ENCODE measurements at regions not wholly inside any gene's neighbourhood (a gene's known extent, or its start where the extent isn't known, plus 50 kb on each side); places are given as distances from the start of the nearest gene placed in this dataset.

DNA sequence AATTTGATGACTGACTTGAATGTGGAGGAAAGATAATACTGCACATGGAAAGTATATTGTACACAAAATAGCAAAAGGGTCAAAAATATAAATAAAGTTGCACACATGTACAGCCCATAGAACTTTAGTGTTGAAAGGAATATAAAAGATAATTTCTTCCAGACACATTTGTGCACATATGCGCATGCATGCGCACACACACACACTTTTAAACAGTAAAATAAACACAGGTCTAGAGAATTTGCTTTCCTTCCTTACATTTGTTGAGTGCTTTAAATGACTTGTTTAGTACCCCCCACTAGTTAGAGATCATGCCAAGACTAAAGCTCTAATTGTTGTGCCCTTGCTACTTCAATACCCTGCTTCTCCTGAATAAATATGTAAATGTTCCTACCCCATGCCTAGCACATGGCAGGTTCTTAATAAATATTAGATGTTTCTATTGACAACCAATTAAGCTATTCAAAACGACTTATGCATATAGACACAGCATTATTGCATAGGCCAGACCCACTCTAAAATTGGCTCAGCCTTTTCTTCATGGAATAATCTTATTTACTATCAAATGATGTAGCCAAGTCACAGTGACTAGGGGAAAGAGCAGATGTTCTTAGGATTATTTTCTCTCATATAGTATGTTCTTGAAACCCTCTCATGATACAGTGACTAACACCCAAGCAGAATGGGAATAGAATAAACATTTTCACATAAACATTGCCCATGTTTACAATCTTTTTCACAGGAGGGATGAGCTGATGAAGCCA is 165.5 kb upstream of the ACVR2A start:
- TF ChIP-seq KLF7 (tag by site-specific recombination; IDR thresholded peaks at IDR 0.05; ENCODE audit: borderline replicate concordance) (no peak), CTCF (tag by site-specific recombination; IDR thresholded peaks at IDR 0.05) (no peak), ZNF155 (tag by site-specific recombination; IDR thresholded peaks at IDR 0.05) (no peak), REST (tag by site-specific recombination; IDR thresholded peaks at IDR 0.05) (no peak), HOXD13 (CRISPR knock-in tag; IDR thresholded peaks at IDR 0.05; ENCODE audit: borderline replicate concordance) (no peak), MYNN (tag by site-specific recombination; IDR thresholded peaks at IDR 0.05; ENCODE audit: borderline replicate concordance) (no peak), ZNF585B (tag by site-specific recombination; IDR thresholded peaks at IDR 0.05) (no peak), SALL2 (tag by site-specific recombination; IDR thresholded peaks at IDR 0.05; ENCODE audit: borderline replicate concordance) (no peak), ZNF10 (tag by site-specific recombination; IDR thresholded peaks at IDR 0.05) (no peak), ZNF121 (tag by site-specific recombination; IDR thresholded peaks at IDR 0.05) (no peak)
- TF ChIP-seq, protein P1, sequence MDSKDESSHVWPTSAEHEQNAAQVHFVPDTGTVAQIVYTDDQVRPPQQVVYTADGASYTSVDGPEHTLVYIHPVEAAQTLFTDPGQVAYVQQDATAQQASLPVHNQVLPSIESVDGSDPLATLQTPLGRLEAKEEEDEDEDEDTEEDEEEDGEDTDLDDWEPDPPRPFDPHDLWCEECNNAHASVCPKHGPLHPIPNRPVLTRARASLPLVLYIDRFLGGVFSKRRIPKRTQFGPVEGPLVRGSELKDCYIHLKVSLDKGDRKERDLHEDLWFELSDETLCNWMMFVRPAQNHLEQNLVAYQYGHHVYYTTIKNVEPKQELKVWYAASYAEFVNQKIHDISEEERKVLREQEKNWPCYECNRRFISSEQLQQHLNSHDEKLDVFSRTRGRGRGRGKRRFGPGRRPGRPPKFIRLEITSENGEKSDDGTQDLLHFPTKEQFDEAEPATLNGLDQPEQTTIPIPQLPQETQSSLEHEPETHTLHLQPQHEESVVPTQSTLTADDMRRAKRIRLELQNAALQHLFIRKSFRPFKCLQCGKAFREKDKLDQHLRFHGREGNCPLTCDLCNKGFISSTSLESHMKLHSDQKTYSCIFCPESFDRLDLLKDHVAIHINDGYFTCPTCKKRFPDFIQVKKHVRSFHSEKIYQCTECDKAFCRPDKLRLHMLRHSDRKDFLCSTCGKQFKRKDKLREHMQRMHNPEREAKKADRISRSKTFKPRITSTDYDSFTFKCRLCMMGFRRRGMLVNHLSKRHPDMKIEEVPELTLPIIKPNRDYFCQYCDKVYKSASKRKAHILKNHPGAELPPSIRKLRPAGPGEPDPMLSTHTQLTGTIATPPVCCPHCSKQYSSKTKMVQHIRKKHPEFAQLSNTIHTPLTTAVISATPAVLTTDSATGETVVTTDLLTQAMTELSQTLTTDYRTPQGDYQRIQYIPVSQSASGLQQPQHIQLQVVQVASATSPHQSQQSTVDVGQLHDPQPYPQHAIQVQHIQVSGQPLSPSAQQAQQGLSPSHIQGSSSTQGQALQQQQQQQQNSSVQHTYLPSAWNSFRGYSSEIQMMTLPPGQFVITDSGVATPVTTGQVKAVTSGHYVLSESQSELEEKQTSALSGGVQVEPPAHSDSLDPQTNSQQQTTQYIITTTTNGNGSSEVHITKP (tag by site-specific recombination; IDR thresholded peaks at IDR 0.05) = no peak

All from HEK293 (cell line).